K562 (cell line): ENCODE measurements at regions not wholly inside any gene's neighbourhood (a gene's known extent, or its start where the extent isn't known, plus 50 kb on each side); places are given as distances from the start of the nearest gene placed in this dataset.

Experiments
- ATAC-seq: fragments of 200-7000 bp; cut with Tn5 transposase; 3 replicates; pipeline ENCODE4 v1.9.1; 2020; ENCODE audit warnings: moderate library complexity
- BruUV-seq: library from RNA; stranded (reverse); fragments of 400-500 nt; replicated peaks from 2 replicates; lab custom pipeline; 2021; lab: Mats Ljungman, UMichigan
- CTCF ChIA-PET: fragments of 300-600 bp; formaldehyde crosslinking; extraction: SDS; loops from one replicate; lab custom pipeline; 2021; ENCODE audit warnings: low intra/inter-chr PET ratio; lab: Yijun Ruan, JAX
- POLR2A ChIA-PET: fragments of 300-600, 350-650 bp; sonication (Branson Sonifier 250); formaldehyde crosslinking; extraction: SDS; loops from one replicate; lab custom pipeline; 2021; ENCODE audit warnings: antibody characterized with exemption, inconsistent platforms; lab: Yijun Ruan, JAX
- DNase-seq, 4 experiments: peaks; one replicate each; pipeline versions ENCODE4 v3.0.0 to v3.0.0-alpha.2; 2011 to 2018; ENCODE audit warnings: low spot score in 3 of 4, mixed read lengths in 3 of 4; ENCODE audit errors: extremely low read depth in 1 of 4
- FAIRE-seq: peaks from 2 replicates; lab custom pipeline; 2011; peaks lifted over from hg19 to GRCh38; lab: Jason Lieb, UNC
- H2AFZ ChIP-seq: 2 replicates; pipeline ENCODE4 v1.6.0; 2011; ENCODE audit warnings: low read depth, low read length, control low read depth, inconsistent platforms
- H3K27ac ChIP-seq: fragments of 200-600 bp; 3 replicates; pipeline ENCODE4 v1.8.0; 2011; ENCODE audit warnings: low read depth, mild to moderate bottlenecking, control low read depth, inconsistent platforms, low read length, moderate library complexity, mixed read lengths; ENCODE audit errors: extremely low read depth
- H3K27me3 ChIP-seq, 2 experiments: fragments of 300-600 bp in 1 of 2; 2 replicates in 1 of 2; 3 replicates in 1 of 2; pipeline versions ENCODE4 v1.6.0 to v1.8.0; 2011; ENCODE audit warnings: inconsistent platforms in 2 of 2, low read length in 2 of 2, mild to moderate bottlenecking in 1 of 2, mixed read lengths in 1 of 2, moderate library complexity in 1 of 2; ENCODE audit not compliant: control insufficient read depth in 2 of 2, insufficient read depth in 2 of 2
- H3K36me3 ChIP-seq: fragments of 300-600 bp; 3 replicates; pipeline ENCODE4 v1.8.0; 2011; ENCODE audit warnings: mild to moderate bottlenecking, low read length, inconsistent platforms; ENCODE audit not compliant: control insufficient read depth, insufficient read depth
- H3K4me1 ChIP-seq, 2 experiments: fragments of 200-600 bp in 1 of 2; replicated peaks in 1 of 2; 2 replicates in 1 of 2; 3 replicates in 1 of 2; pipeline versions ENCODE4 v1.5.1 to v1.8.0; 2011; ENCODE audit warnings: inconsistent platforms in 2 of 2, low read length in 2 of 2, mild to moderate bottlenecking in 1 of 2, mixed read lengths in 1 of 2, moderate library complexity in 1 of 2; ENCODE audit not compliant: control insufficient read depth in 2 of 2, insufficient read depth in 2 of 2
- H3K4me2 ChIP-seq: 2 replicates; pipeline ENCODE4 v1.6.1; 2011; ENCODE audit warnings: low read length, control low read depth, inconsistent platforms, mixed read lengths; ENCODE audit not compliant: insufficient read depth
- H3K4me3 ChIP-seq: fragments of 200-600 bp; sonication (generic), shearing (Covaris generic); 2 replicates; pipeline ENCODE4 v1.5.1; 2016; ENCODE audit warnings: control low read depth, inconsistent platforms
- H3K79me2 ChIP-seq: fragments of 200-600 bp; 3 replicates; pipeline ENCODE4 v1.8.0; 2011; ENCODE audit warnings: low read length, inconsistent platforms; ENCODE audit not compliant: control insufficient read depth, insufficient read depth
- H3K9ac ChIP-seq, 2 experiments: 2 replicates each; pipeline versions ENCODE4 v1.6.0 to v1.6.1; 2011; ENCODE audit warnings: low read depth in 2 of 2, low read length in 2 of 2, control low read depth in 1 of 2, inconsistent platforms in 1 of 2, mild to moderate bottlenecking in 1 of 2, mixed read lengths in 1 of 2; ENCODE audit not compliant: insufficient read depth in 1 of 2
- H3K9me1 ChIP-seq: one replicate; pipeline ENCODE4 v1.6.0; 2011; ENCODE audit warnings: inconsistent platforms, mild to moderate bottlenecking, low read length, moderate library complexity; ENCODE audit not compliant: control insufficient read depth, insufficient read depth
- H3K9me3 ChIP-seq: replicated peaks from 2 replicates; pipeline ENCODE4 v1.5.1; 2011; ENCODE audit warnings: low read depth, low read length, inconsistent platforms; ENCODE audit not compliant: control insufficient read depth, insufficient read depth
- H4K20me1 ChIP-seq: replicated peaks from 2 replicates; pipeline ENCODE4 v1.6.1; 2011; ENCODE audit warnings: low read length, inconsistent platforms, mixed read lengths; ENCODE audit not compliant: control insufficient read depth, insufficient read depth
- CBFA2T2 ChIP-seq: fragments of 450-650 bp; conservative IDR thresholded peaks from 2 replicates; pipeline ENCODE4 v1.6.1; 2017; ENCODE audit warnings: mild to moderate bottlenecking
- NELFE ChIP-seq: IDR thresholded peaks from 2 replicates; pipeline ENCODE4 v1.6.1; 2011; ENCODE audit warnings: mild to moderate bottlenecking; ENCODE audit not compliant: insufficient read depth, insufficient read length
- POLR3G ChIP-seq: IDR thresholded peaks from 2 replicates; pipeline ENCODE4 v1.6.1; 2011; ENCODE audit not compliant: insufficient read length, insufficient replicate concordance; ENCODE audit errors: extremely low read depth
- ZNF561 ChIP-seq: fragments of 450-650 bp; formaldehyde crosslinking; conservative IDR thresholded peaks from 2 replicates; pipeline ENCODE4 v1.4.0; 2020; ENCODE audit warnings: mild to moderate bottlenecking, moderate library complexity
- WGBS: fragments of 100-300 bp; shearing (Covaris generic); methylation state at CpG from one replicate; pipeline ENCODE4 v1.1.6; 2016; ENCODE audit warnings: low coverage, mixed read lengths; ENCODE audit not compliant: insufficient coverage; ENCODE audit errors: missing lambda C conversion rate; 5-methylcytosine and 5-hydroxymethylcytosine counted together
- in situ Hi-C: fragments of 300-500 bp; cut with MboI; formaldehyde crosslinking; loops from 4 replicates; pipeline ENCODE4 v1.15.0; 2018; ENCODE audit warnings: inconsistent platforms, mixed read lengths
- intact Hi-C: fragments of 100-400 bp; cut with micrococcal nuclease; formaldehyde crosslinking; loops from 2 replicates; pipeline ENCODE4 v1.14.2; 2022
- TF ChIP-seq, protein P1 (sequence below): fragments of 200-800 bp; sonication (Bioruptor generic); IDR thresholded peaks from 2 replicates; pipeline ENCODE4 v1.6.1; 2017; ENCODE audit warnings: missing genetic modification characterization, missing compliant biosample characterization
- TF ChIP-seq, protein P2 (sequence below): fragments of 450-650 bp; IDR thresholded peaks from 2 replicates; pipeline ENCODE4 v1.7.1; 2018; ENCODE audit warnings: mild to moderate bottlenecking, low read depth; ENCODE audit not compliant: partially characterized antibody
- TF ChIP-seq, protein P3 (sequence below): fragments of 450-650 bp; IDR thresholded peaks from 2 replicates; pipeline ENCODE4 v1.6.1; 2016; ENCODE audit warnings: mild to moderate bottlenecking, moderate library complexity

GRCh38 chr6:15941168-15941567 lies 187.7 kb upstream of the MYLIP start:
- H3K36me3 ChIP-seq, result no peaks in the 10 kb centered on the region
- ATAC-seq, result no peak
- H3K27ac ChIP-seq, result no peak overlapping the region
- no peaks in the 10 kb centered on the region for H3K9me1 ChIP-seq
- peaks cover 0 to 3% of the 10 kb centered on the region in 2 experiments; a peak in 1 of 5 replicates for H3K4me1 ChIP-seq
- H4K20me1 ChIP-seq, result no peaks in the 10 kb centered on the region
- POLR2A ChIA-PET, result no interaction called here
- no peak for DNase-seq
- no peak for FAIRE-seq
- intact Hi-C loops (no loop called here), in situ Hi-C loops (no loop called here)
- no peak overlapping the region for H2AFZ ChIP-seq
- no peaks in the 10 kb centered on the region for H3K79me2 ChIP-seq
- no peak overlapping the region for H3K9ac ChIP-seq
- H3K4me2 ChIP-seq, result no peak overlapping the region
- CTCF ChIA-PET, result no interaction called here
- H3K9me3 ChIP-seq, result peaks cover 6% of the 10 kb centered on the region; the same call in 1 of the 2 replicates
- no peaks in the 10 kb centered on the region for H3K27me3 ChIP-seq
- BruUV-seq, result no TSS peak
- 27% methylated on average over 2 of the region's 2 CpGs for WGBS
- no peak overlapping the region for H3K4me3 ChIP-seq
- TF ChIP-seq, protein P1, sequence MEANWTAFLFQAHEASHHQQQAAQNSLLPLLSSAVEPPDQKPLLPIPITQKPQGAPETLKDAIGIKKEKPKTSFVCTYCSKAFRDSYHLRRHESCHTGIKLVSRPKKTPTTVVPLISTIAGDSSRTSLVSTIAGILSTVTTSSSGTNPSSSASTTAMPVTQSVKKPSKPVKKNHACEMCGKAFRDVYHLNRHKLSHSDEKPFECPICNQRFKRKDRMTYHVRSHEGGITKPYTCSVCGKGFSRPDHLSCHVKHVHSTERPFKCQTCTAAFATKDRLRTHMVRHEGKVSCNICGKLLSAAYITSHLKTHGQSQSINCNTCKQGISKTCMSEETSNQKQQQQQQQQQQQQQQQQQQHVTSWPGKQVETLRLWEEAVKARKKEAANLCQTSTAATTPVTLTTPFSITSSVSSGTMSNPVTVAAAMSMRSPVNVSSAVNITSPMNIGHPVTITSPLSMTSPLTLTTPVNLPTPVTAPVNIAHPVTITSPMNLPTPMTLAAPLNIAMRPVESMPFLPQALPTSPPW (CRISPR knock-in tag), result no peak
- TF ChIP-seq, protein P2, sequence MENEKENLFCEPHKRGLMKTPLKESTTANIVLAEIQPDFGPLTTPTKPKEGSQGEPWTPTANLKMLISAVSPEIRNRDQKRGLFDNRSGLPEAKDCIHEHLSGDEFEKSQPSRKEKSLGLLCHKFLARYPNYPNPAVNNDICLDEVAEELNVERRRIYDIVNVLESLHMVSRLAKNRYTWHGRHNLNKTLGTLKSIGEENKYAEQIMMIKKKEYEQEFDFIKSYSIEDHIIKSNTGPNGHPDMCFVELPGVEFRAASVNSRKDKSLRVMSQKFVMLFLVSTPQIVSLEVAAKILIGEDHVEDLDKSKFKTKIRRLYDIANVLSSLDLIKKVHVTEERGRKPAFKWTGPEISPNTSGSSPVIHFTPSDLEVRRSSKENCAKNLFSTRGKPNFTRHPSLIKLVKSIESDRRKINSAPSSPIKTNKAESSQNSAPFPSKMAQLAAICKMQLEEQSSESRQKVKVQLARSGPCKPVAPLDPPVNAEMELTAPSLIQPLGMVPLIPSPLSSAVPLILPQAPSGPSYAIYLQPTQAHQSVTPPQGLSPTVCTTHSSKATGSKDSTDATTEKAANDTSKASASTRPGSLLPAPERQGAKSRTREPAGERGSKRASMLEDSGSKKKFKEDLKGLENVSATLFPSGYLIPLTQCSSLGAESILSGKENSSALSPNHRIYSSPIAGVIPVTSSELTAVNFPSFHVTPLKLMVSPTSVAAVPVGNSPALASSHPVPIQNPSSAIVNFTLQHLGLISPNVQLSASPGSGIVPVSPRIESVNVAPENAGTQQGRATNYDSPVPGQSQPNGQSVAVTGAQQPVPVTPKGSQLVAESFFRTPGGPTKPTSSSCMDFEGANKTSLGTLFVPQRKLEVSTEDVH, result no peak
- TF ChIP-seq ZNF561 (CRISPR knock-in tag), result no peak
- no peak for TF ChIP-seq NELFE
- TF ChIP-seq POLR3G, result no peak
- TF ChIP-seq CBFA2T2, result no peak
- TF ChIP-seq, protein P3, sequence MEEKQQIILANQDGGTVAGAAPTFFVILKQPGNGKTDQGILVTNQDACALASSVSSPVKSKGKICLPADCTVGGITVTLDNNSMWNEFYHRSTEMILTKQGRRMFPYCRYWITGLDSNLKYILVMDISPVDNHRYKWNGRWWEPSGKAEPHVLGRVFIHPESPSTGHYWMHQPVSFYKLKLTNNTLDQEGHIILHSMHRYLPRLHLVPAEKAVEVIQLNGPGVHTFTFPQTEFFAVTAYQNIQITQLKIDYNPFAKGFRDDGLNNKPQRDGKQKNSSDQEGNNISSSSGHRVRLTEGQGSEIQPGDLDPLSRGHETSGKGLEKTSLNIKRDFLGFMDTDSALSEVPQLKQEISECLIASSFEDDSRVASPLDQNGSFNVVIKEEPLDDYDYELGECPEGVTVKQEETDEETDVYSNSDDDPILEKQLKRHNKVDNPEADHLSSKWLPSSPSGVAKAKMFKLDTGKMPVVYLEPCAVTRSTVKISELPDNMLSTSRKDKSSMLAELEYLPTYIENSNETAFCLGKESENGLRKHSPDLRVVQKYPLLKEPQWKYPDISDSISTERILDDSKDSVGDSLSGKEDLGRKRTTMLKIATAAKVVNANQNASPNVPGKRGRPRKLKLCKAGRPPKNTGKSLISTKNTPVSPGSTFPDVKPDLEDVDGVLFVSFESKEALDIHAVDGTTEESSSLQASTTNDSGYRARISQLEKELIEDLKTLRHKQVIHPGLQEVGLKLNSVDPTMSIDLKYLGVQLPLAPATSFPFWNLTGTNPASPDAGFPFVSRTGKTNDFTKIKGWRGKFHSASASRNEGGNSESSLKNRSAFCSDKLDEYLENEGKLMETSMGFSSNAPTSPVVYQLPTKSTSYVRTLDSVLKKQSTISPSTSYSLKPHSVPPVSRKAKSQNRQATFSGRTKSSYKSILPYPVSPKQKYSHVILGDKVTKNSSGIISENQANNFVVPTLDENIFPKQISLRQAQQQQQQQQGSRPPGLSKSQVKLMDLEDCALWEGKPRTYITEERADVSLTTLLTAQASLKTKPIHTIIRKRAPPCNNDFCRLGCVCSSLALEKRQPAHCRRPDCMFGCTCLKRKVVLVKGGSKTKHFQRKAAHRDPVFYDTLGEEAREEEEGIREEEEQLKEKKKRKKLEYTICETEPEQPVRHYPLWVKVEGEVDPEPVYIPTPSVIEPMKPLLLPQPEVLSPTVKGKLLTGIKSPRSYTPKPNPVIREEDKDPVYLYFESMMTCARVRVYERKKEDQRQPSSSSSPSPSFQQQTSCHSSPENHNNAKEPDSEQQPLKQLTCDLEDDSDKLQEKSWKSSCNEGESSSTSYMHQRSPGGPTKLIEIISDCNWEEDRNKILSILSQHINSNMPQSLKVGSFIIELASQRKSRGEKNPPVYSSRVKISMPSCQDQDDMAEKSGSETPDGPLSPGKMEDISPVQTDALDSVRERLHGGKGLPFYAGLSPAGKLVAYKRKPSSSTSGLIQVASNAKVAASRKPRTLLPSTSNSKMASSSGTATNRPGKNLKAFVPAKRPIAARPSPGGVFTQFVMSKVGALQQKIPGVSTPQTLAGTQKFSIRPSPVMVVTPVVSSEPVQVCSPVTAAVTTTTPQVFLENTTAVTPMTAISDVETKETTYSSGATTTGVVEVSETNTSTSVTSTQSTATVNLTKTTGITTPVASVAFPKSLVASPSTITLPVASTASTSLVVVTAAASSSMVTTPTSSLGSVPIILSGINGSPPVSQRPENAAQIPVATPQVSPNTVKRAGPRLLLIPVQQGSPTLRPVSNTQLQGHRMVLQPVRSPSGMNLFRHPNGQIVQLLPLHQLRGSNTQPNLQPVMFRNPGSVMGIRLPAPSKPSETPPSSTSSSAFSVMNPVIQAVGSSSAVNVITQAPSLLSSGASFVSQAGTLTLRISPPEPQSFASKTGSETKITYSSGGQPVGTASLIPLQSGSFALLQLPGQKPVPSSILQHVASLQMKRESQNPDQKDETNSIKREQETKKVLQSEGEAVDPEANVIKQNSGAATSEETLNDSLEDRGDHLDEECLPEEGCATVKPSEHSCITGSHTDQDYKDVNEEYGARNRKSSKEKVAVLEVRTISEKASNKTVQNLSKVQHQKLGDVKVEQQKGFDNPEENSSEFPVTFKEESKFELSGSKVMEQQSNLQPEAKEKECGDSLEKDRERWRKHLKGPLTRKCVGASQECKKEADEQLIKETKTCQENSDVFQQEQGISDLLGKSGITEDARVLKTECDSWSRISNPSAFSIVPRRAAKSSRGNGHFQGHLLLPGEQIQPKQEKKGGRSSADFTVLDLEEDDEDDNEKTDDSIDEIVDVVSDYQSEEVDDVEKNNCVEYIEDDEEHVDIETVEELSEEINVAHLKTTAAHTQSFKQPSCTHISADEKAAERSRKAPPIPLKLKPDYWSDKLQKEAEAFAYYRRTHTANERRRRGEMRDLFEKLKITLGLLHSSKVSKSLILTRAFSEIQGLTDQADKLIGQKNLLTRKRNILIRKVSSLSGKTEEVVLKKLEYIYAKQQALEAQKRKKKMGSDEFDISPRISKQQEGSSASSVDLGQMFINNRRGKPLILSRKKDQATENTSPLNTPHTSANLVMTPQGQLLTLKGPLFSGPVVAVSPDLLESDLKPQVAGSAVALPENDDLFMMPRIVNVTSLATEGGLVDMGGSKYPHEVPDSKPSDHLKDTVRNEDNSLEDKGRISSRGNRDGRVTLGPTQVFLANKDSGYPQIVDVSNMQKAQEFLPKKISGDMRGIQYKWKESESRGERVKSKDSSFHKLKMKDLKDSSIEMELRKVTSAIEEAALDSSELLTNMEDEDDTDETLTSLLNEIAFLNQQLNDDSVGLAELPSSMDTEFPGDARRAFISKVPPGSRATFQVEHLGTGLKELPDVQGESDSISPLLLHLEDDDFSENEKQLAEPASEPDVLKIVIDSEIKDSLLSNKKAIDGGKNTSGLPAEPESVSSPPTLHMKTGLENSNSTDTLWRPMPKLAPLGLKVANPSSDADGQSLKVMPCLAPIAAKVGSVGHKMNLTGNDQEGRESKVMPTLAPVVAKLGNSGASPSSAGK, result no peak
